Mucosa of descending colon (tissue), 3 donors: ENCODE measurements at regions not wholly inside any gene's neighbourhood (a gene's known extent, or its start where the extent isn't known, plus 50 kb on each side); places are given as distances from the start of the nearest gene placed in this dataset.

Experiments
- ATAC-seq: fragments of 200-7000 bp; cut with Tn5 transposase; one replicate; pipeline ENCODE4 v1.9.1; 2020; ENCODE audit warnings: mild to moderate bottlenecking, moderate library complexity
- DNase-seq, 3 donors: peaks; one replicate each; pipeline ENCODE4 v3.0.0-alpha.2; 2020
- H3K36me3 ChIP-seq: fragments of 200-600 bp; one replicate; pipeline ENCODE4 v1.8.0; 2021; ENCODE audit warnings: low read depth, mild to moderate bottlenecking
- H3K4me1 ChIP-seq: fragments of 200-600 bp; one replicate; pipeline ENCODE4 v1.8.0; 2021; ENCODE audit warnings: low read depth, mild to moderate bottlenecking
- H3K4me3 ChIP-seq: fragments of 200-600 bp; one replicate; pipeline ENCODE4 v1.8.0; 2021; ENCODE audit warnings: mild to moderate bottlenecking
- H3K9me3 ChIP-seq: fragments of 200-600 bp; one replicate; pipeline ENCODE4 v1.8.0; 2021; ENCODE audit warnings: mild to moderate bottlenecking
- CTCF ChIP-seq: fragments of 200-600 bp; IDR thresholded peaks from one replicate; pipeline ENCODE4 v1.8.0; 2022; ENCODE audit warnings: antibody characterized with exemption, mild to moderate bottlenecking
- intact Hi-C, 2 donors: fragments of 100-400 bp; cut with DNase I in 1 of 2; cut with micrococcal nuclease in 1 of 2; formaldehyde crosslinking; loops; one replicate each; pipeline versions ENCODE4 v1.11.0 to v1.11.1; 2022; cut with DNase I, micrococcal nuclease
- donor health status: DM: no; HTN: no; CAD: no; lungs with moderate emphysema.
- donor health status: DM: no; HTN: no; CAD: no.
- donor health status: DM: no; HTN: yes; CAD: no.

GRCh38 chr10:21403256-21404015 is 122.0 kb downstream of the SKIDA1 start:
- H3K36me3 ChIP-seq = no peaks in the 10 kb centered on the region
- intact Hi-C loops = no loop called here
- DNase-seq = no peak
- no peaks in the 10 kb centered on the region for H3K4me1 ChIP-seq
- H3K4me3 ChIP-seq = no peak overlapping the region
- ATAC-seq = peak; percentile 38
- H3K9me3 ChIP-seq = no peaks in the 10 kb centered on the region
- TF ChIP-seq CTCF = no peak

GRCh38 chr10:21402606-21403083 is 122.8 kb downstream of the SKIDA1 start:
- ATAC-seq (no peak), DNase-seq (no peak)
- no peaks in the 10 kb centered on the region for H3K9me3 ChIP-seq
- H3K36me3 ChIP-seq = no peaks in the 10 kb centered on the region
- no peak for TF ChIP-seq CTCF
- H3K4me3 ChIP-seq = no peak overlapping the region
- no peaks in the 10 kb centered on the region for H3K4me1 ChIP-seq
- intact Hi-C loops = no loop called here

- Histone ChIP-seq H3K4me3 (no peak overlapping the region), H3K36me3 (no peaks in the 10 kb centered on the region), H3K9me3 (no peaks in the 10 kb centered on the region), H3K4me1 (no peaks in the 10 kb centered on the region)
- ATAC-seq = no peak
- intact Hi-C loops = no loop called here
- DNase-seq = no peak
- TF ChIP-seq CTCF = no peak
These were observed 124.3 kb downstream of the SKIDA1 start for GRCh38 chr10:21401196-21401595.

GRCh38 chr10:21399392-21400035 is 126.0 kb downstream of the SKIDA1 start:
- H3K9me3 ChIP-seq = peaks cover 13% of the 10 kb centered on the region
- intact Hi-C loops = no loop called here
- DNase-seq = no peak
- H3K4me3 ChIP-seq = no peak overlapping the region
- H3K4me1 ChIP-seq = no peaks in the 10 kb centered on the region
- no peaks in the 10 kb centered on the region for H3K36me3 ChIP-seq
- no peak for TF ChIP-seq CTCF
- no peak for ATAC-seq

GRCh38 chr10:21398563-21399231 is 126.8 kb downstream of the SKIDA1 start:
- H3K4me3 ChIP-seq = no peak overlapping the region
- ATAC-seq = no peak
- peaks cover 13% of the 10 kb centered on the region for H3K9me3 ChIP-seq
- no peak for DNase-seq
- intact Hi-C loops = no loop called here
- H3K4me1 ChIP-seq = no peaks in the 10 kb centered on the region
- H3K36me3 ChIP-seq = no peaks in the 10 kb centered on the region
- no peak for TF ChIP-seq CTCF
